Right lobe of liver (tissue), 6 donors: ENCODE measurements at regions not wholly inside any gene's neighbourhood (a gene's known extent, or its start where the extent isn't known, plus 50 kb on each side); places are given as distances from the start of the nearest gene placed in this dataset.

Source experiments
- ATAC-seq, 4 donors: fragments of 200-7000 bp; cut with Tn5 transposase; one replicate each; pipeline ENCODE4 v1.9.1; 2020; ENCODE audit warnings: mild to moderate bottlenecking in 4 of 4, moderate library complexity in 4 of 4
- DNase-seq, 3 donors: peaks; one replicate each; pipeline ENCODE4 v3.0.0-alpha.2; 2020
- H3K27ac ChIP-seq, 3 donors: fragments of 200-600 bp; one replicate each; pipeline ENCODE4 v1.8.0; 2022
- H3K27me3 ChIP-seq, 2 donors: fragments of 200-600 bp; one replicate each; pipeline ENCODE4 v1.8.0; 2022
- H3K36me3 ChIP-seq, 4 donors: fragments of 200-600 bp; sonication (generic) in 1 of 4; one replicate each; pipeline versions ENCODE4 v1.5.1 to v1.8.0; 2017 to 2022; ENCODE audit warnings: control low read depth in 1 of 4
- H3K4me1 ChIP-seq, 4 donors: fragments of 200-600 bp; sonication (generic) in 1 of 4; one replicate each; pipeline versions ENCODE4 v1.5.1 to v1.8.0; 2017 to 2022; ENCODE audit warnings: control low read depth in 1 of 4
- H3K4me3 ChIP-seq, 3 donors: fragments of 200-600 bp; one replicate each; pipeline ENCODE4 v1.8.0; 2022
- H3K9me3 ChIP-seq, 4 donors: fragments of 200-600 bp; sonication (generic) in 1 of 4; one replicate each; pipeline versions ENCODE4 v1.5.1 to v1.8.0; 2017 to 2022; ENCODE audit warnings: control low read depth in 1 of 4
- CTCF ChIP-seq, 4 donors: fragments of 200-600 bp in 3 of 4; fragments of 450-650 bp in 1 of 4; IDR thresholded peaks; one replicate each; pipeline versions ENCODE4 v1.5.1 to v1.8.0; 2016 to 2022; ENCODE audit warnings: antibody characterized with exemption in 4 of 4, mild to moderate bottlenecking in 2 of 4
- POLR2A ChIP-seq: fragments of 450-650 bp; IDR thresholded peaks from one replicate; pipeline ENCODE4 v1.6.1; 2017; ENCODE audit warnings: antibody characterized with exemption, mild to moderate bottlenecking
- WGBS: methylation state at CpG from one replicate; pipeline ENCODE4 v1.1.6; 2018; ENCODE audit warnings: low coverage, low lambda C conversion rate; ENCODE audit not compliant: insufficient coverage; ENCODE audit errors: missing lambda C conversion rate; 5-methylcytosine and 5-hydroxymethylcytosine counted together
- intact Hi-C, 2 donors: fragments of 100-400 bp; cut with DNase I; formaldehyde crosslinking; loops; one replicate each; pipeline versions ENCODE4 v1.11.2 to v1.14.1; 2022
- donor health status: DM: no; HTN: yes; CAD: no.
- donor health status: DM: no; HTN: no; CAD: no.
- donor health status: DM: no; HTN: no; CAD: no.
- donor health status: DM: no; HTN: yes; CAD: no.
- donor health status: DM: no; HTN: yes; CAD: no.

DNA sequence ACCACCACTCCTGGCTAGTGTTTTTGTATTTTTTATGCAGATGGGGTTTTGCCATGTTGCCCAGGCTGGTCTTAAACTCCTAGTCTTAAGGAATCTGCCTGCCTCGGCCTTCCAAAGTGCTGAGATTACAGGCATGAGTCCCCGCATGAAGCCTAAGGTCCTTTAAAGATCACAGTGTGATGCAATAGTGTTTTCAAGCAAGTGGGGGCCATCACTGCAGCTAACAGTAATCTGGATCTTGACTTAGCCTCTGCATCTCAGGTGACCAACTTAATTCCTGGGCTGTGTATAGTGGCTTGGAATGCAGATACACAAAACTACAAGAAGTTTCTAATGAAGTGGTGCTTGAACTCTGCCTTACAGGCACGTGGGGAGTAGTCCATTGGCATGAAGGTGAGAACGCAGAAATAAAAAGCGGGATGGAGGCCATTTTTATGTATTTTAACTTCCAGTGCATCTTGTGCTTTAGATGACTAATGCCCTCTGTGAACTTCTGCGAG is 334.4 kb upstream of the SPRED2 start:
- ATAC-seq (no peak), DNase-seq (no peak)
- Histone ChIP-seq H3K27ac (no peak overlapping the region), H3K9me3 (no peaks in the 10 kb centered on the region), H3K36me3 (no peaks in the 10 kb centered on the region), H3K4me3 (no peak overlapping the region), H3K27me3 (no peaks in the 10 kb centered on the region), H3K4me1 (no peaks in the 10 kb centered on the region)
- TF ChIP-seq CTCF (IDR thresholded peaks at IDR 0.05), result no peak
- no peak for TF ChIP-seq POLR2A
- intact Hi-C loops, result no loop called here
- WGBS, result 61% methylated on average over 6 of the region's 6 CpGs

GRCh38 chr2:65765376-65765775 is 333.0 kb upstream of the SPRED2 start:
- no peaks in the 10 kb centered on the region for H3K36me3 ChIP-seq
- DNase-seq, result no peak
- intact Hi-C loops, result no loop called here
- no peaks in the 10 kb centered on the region for H3K27me3 ChIP-seq
- TF ChIP-seq CTCF (IDR thresholded peaks at IDR 0.05) (no peak), POLR2A (no peak)
- no peak for ATAC-seq
- H3K27ac ChIP-seq, result no peak overlapping the region
- H3K4me1 ChIP-seq, result no peaks in the 10 kb centered on the region
- 68% methylated on average over 3 of the region's 3 CpGs for WGBS
- H3K9me3 ChIP-seq, result no peaks in the 10 kb centered on the region
- no peak overlapping the region for H3K4me3 ChIP-seq

DNA sequence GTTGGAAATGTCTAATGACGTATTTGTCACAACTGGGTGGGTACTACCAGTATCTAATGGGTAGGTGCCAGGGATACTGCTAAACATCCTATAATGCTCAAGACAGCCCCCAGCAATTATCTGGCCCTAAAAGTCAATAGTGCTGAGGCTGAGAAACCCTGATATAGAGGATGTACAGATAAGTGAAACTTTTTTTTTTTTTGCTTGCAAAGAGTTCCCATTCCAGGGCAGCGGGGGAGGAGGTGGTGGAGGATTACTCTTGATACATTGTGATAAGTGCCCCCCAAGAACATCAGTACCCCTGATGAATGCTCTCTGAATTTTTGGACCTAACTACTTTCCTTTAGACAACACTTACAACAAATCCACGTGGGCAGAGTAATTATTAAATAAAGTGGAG is 329.7 kb upstream of the SPRED2 start:
- 62% methylated on average over 3 of the region's 3 CpGs for WGBS
- no peaks in the 10 kb centered on the region for H3K9me3 ChIP-seq
- intact Hi-C loops, result no loop called here
- H3K4me1 ChIP-seq, result no peaks in the 10 kb centered on the region
- H3K36me3 ChIP-seq, result no peaks in the 10 kb centered on the region
- DNase-seq, result no peak
- ATAC-seq, result no peak
- TF ChIP-seq CTCF (IDR thresholded peaks at IDR 0.05) (no peak), POLR2A (no peak)
- H3K27ac ChIP-seq, result no peak overlapping the region
- H3K27me3 ChIP-seq, result no peaks in the 10 kb centered on the region
- no peak overlapping the region for H3K4me3 ChIP-seq

- TF ChIP-seq CTCF (IDR thresholded peaks at IDR 0.05), result no peak
- TF ChIP-seq POLR2A, result no peak
- H3K9me3 ChIP-seq, result no peaks in the 10 kb centered on the region
- no peak overlapping the region for H3K27ac ChIP-seq
- H3K4me3 ChIP-seq, result no peak overlapping the region
- H3K27me3 ChIP-seq, result no peaks in the 10 kb centered on the region
- H3K4me1 ChIP-seq, result no peaks in the 10 kb centered on the region
- intact Hi-C loops, result no loop called here
- no peak for DNase-seq
- ATAC-seq, result peak in 1 of 4 donors; percentile 59
- WGBS, result 67% methylated on average over 1 of the region's 1 CpG
- no peaks in the 10 kb centered on the region for H3K36me3 ChIP-seq
Measured at GRCh38 chr2:65754219-65754618, 321.8 kb upstream of the SPRED2 start.

- no peaks in the 10 kb centered on the region for H3K9me3 ChIP-seq
- H3K27ac ChIP-seq, result no peak overlapping the region
- ATAC-seq (no peak), DNase-seq (no peak)
- no peaks in the 10 kb centered on the region for H3K36me3 ChIP-seq
- intact Hi-C loops, result no loop called here
- TF ChIP-seq CTCF (IDR thresholded peaks at IDR 0.05), result no peak
- TF ChIP-seq POLR2A, result no peak
- H3K4me3 ChIP-seq, result no peak overlapping the region
- H3K4me1 ChIP-seq, result no peaks in the 10 kb centered on the region
- WGBS, result 83% methylated on average over 2 of the region's 2 CpGs
- no peaks in the 10 kb centered on the region for H3K27me3 ChIP-seq
Measured at GRCh38 chr2:65751408-65751807, 319.0 kb upstream of the SPRED2 start.
